ENCODE measurements at regions not wholly inside any gene's neighbourhood (a gene's known extent, or its start where the extent isn't known, plus 50 kb on each side); places are given as distances from the start of the nearest gene placed in this dataset.

- TF ChIP-seq CTCF (conservative IDR thresholded peaks at IDR 0.05; ENCODE audit: low read depth, low read length) (no peak), RCOR1 (IDR thresholded peaks at IDR 0.05; ENCODE audit: insufficient replicate concordance, low read length) (no peak), BHLHE40 (IDR thresholded peaks at IDR 0.05; ENCODE audit: low read depth, low read length) (no peak)
Observed at GRCh38 chr14:96986256-96987085, 189.3 kb downstream of the VRK1 start.

Data from IMR-90 (cell line).